Endothelial cell of umbilical vein (primary cell): ENCODE measurements at regions not wholly inside any gene's neighbourhood (a gene's known extent, or its start where the extent isn't known, plus 50 kb on each side); places are given as distances from the start of the nearest gene placed in this dataset.

Experiments used
- BruUV-seq: library from RNA; stranded (reverse); fragments of 400-500 nt; replicated peaks from 2 replicates; lab custom pipeline; 2021; lab: Mats Ljungman, UMichigan
- CTCF ChIA-PET: fragments of 300-600, 350-600 bp; sonication (Branson Sonifier 250); formaldehyde crosslinking; loops from one replicate; lab custom pipeline; 2021; ENCODE audit warnings: antibody characterized with exemption, inconsistent platforms; lab: Charles Lee
- POLR2A ChIA-PET: fragments of 300-600, 350-600 bp; sonication (Branson Sonifier 250); formaldehyde crosslinking; loops from one replicate; lab custom pipeline; 2021; ENCODE audit warnings: antibody characterized with exemption, inconsistent platforms; lab: Charles Lee
- DNase-seq: peaks from one replicate; pipeline ENCODE4 v3.0.0-alpha.2; 2011; ENCODE audit warnings: low read depth, low spot score
- FAIRE-seq: peaks from 2 replicates; lab custom pipeline; 2011; peaks lifted over from hg19 to GRCh38; lab: Jason Lieb, UNC
- H2AFZ ChIP-seq: 2 replicates; pipeline ENCODE4 v1.6.0; 2012; ENCODE audit warnings: low read depth, low read length, control low read depth, inconsistent platforms
- H3K27ac ChIP-seq: 2 replicates; pipeline ENCODE4 v1.5.1; 2011; ENCODE audit warnings: low read depth, mild to moderate bottlenecking, control low read depth, low read length, moderate library complexity; ENCODE audit not compliant: insufficient read depth
- H3K27me3 ChIP-seq, 2 experiments: 2 replicates each; pipeline versions ENCODE4 v1.6.0 to v1.6.1; 2011; ENCODE audit warnings: low read length in 2 of 2, mixed read lengths in 1 of 2; ENCODE audit not compliant: control insufficient read depth in 2 of 2, insufficient read depth in 2 of 2
- H3K36me3 ChIP-seq, 2 experiments: 2 replicates in 1 of 2; 3 replicates in 1 of 2; pipeline ENCODE4 v1.5.1; 2011; ENCODE audit warnings: low read length in 2 of 2, mild to moderate bottlenecking in 1 of 2, moderate library complexity in 1 of 2; ENCODE audit not compliant: control insufficient read depth in 2 of 2, insufficient read depth in 2 of 2; ENCODE audit errors: extremely low read depth in 1 of 2
- H3K4me1 ChIP-seq: 3 replicates; pipeline ENCODE4 v1.5.1; 2011; ENCODE audit warnings: mild to moderate bottlenecking, low read length; ENCODE audit not compliant: control insufficient read depth, insufficient read depth; ENCODE audit errors: extremely low read depth
- H3K4me2 ChIP-seq: 2 replicates; pipeline ENCODE4 v1.6.1; 2011; ENCODE audit warnings: low read length, control low read depth, mixed read lengths; ENCODE audit not compliant: insufficient read depth
- H3K4me3 ChIP-seq, 3 experiments: fragments of 200-600 bp in 1 of 3; sonication (generic), shearing (Covaris generic) in 1 of 3; replicated peaks in 1 of 3; 2 replicates each; pipeline ENCODE4 v1.5.1; 2011 to 2016; ENCODE audit warnings: control low read depth in 3 of 3, low read length in 3 of 3, mild to moderate bottlenecking in 2 of 3, inconsistent platforms in 1 of 3, low read depth in 1 of 3, moderate library complexity in 1 of 3; ENCODE audit not compliant: insufficient read depth in 1 of 3
- H3K79me2 ChIP-seq: 2 replicates; pipeline ENCODE4 v1.6.0; 2012; ENCODE audit warnings: low read length, inconsistent platforms; ENCODE audit not compliant: control insufficient read depth, insufficient read depth
- H3K9ac ChIP-seq: replicated peaks from 2 replicates; pipeline ENCODE3; 2011; ENCODE audit warnings: low read length, control low read depth; ENCODE audit not compliant: insufficient read depth; ENCODE audit errors: extremely low read depth
- H3K9me1 ChIP-seq: replicated peaks from 3 replicates; pipeline ENCODE4 v1.6.0; 2011; ENCODE audit warnings: mild to moderate bottlenecking, low read length; ENCODE audit not compliant: control insufficient read depth, insufficient read depth; ENCODE audit errors: extremely low read depth
- H3K9me3 ChIP-seq: replicated peaks from 2 replicates; pipeline ENCODE4 v1.5.1; 2012; ENCODE audit warnings: low read length, inconsistent platforms; ENCODE audit not compliant: control insufficient read depth, insufficient read depth
- H4K20me1 ChIP-seq: replicated peaks from 2 replicates; pipeline ENCODE3; 2011; ENCODE audit warnings: mild to moderate bottlenecking, low read length; ENCODE audit not compliant: control insufficient read depth, insufficient read depth; ENCODE audit errors: extremely low read depth
- CTCF ChIP-seq, 2 donors: IDR thresholded peaks; 1 replicate in 1 of 2; 2 replicates in 1 of 2; pipeline ENCODE4 v1.5.1; 2011; ENCODE audit warnings: low read length in 2 of 2, mild to moderate bottlenecking in 2 of 2, moderate library complexity in 2 of 2, control low read depth in 1 of 2, inconsistent platforms in 1 of 2, low read depth in 1 of 2; ENCODE audit not compliant: insufficient read depth in 1 of 2; ENCODE audit errors: extremely low read depth in 1 of 2
- EZH2 ChIP-seq: IDR thresholded peaks from 2 replicates; pipeline ENCODE4 v1.6.1; 2012; ENCODE audit warnings: borderline replicate concordance, low read depth, mild to moderate bottlenecking, moderate library complexity, low read length, inconsistent platforms; ENCODE audit not compliant: severe bottlenecking
- FOS ChIP-seq: IDR thresholded peaks from 2 replicates; pipeline ENCODE4 v1.6.1; 2011; ENCODE audit warnings: mild to moderate bottlenecking, low read length, moderate library complexity, borderline replicate concordance; ENCODE audit not compliant: insufficient read depth
- GATA2 ChIP-seq: IDR thresholded peaks from 2 replicates; pipeline ENCODE4 v1.7.0; 2011; ENCODE audit warnings: low read depth, mild to moderate bottlenecking, moderate library complexity, mixed read lengths, low read length; ENCODE audit not compliant: insufficient read length, insufficient read depth
- JUN ChIP-seq: IDR thresholded peaks from 2 replicates; pipeline ENCODE4 v1.6.1; 2011; ENCODE audit warnings: borderline replicate concordance, low read depth; ENCODE audit not compliant: insufficient read length, insufficient read depth
- MYC ChIP-seq: IDR thresholded peaks from one replicate; pipeline ENCODE4 v1.6.1; 2011; ENCODE audit warnings: mild to moderate bottlenecking, low read depth, low read length
- POLR2A ChIP-seq: IDR thresholded peaks from 2 replicates; pipeline ENCODE4 v1.6.1; 2012; ENCODE audit warnings: low read depth, mild to moderate bottlenecking, control low read depth, low read length
- POLR2AphosphoS5 ChIP-seq: IDR thresholded peaks from 2 replicates; pipeline ENCODE4 v1.6.1; 2012; ENCODE audit warnings: low read depth, mild to moderate bottlenecking, control low read depth, low read length, moderate library complexity; ENCODE audit not compliant: insufficient read depth
- dilution Hi-C: fragments of 300-500 bp; cut with MboI; formaldehyde crosslinking; loops from one replicate; pipeline ENCODE4 v1.15.0; 2019; ENCODE audit warnings: low sequenced_read_pairs; ENCODE audit not compliant: extremely low pct_ligation_motif_present
- intact Hi-C: fragments of 100-400 bp; cut with micrococcal nuclease; formaldehyde crosslinking; loops from one replicate; pipeline ENCODE4 v1.10.0; 2022
- TF ChIP-seq, protein P1 (sequence below): IDR thresholded peaks from 2 replicates; pipeline ENCODE4 v1.6.1; 2011; ENCODE audit not compliant: insufficient read depth, insufficient read length

DNA sequence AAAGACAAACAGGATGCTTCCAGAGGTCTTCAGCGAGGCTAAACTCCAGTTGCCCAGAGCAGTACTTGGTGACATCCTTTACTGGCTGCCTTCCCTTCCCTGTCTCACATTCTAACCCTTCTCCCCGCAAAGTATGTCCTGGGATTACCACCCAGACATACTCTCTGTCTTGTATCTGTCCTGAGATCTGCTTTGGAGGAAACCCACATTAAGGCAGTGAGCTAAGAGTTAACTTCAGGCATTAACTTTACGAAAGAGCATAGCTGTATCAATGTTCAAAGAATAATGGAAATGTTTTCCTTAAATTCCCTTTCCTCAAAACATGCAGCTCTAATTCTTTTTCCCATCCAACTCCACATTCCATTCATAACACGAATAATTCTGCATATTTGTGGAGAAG, 385.2 kb downstream of the NPIPA8 start:
- Histone ChIP-seq H3K36me3 (no peaks in the 10 kb centered on the region), H4K20me1 (no peaks in the 10 kb centered on the region), H2AFZ (no peak overlapping the region), H3K9me1 (no peaks in the 10 kb centered on the region), H3K27ac (no peak overlapping the region), H3K4me1 (no peaks in the 10 kb centered on the region), H3K27me3 (no peaks in the 10 kb centered on the region), H3K9ac (no peak overlapping the region), H3K79me2 (no peaks in the 10 kb centered on the region), H3K4me3 (no peak overlapping the region), H3K4me2 (no peak overlapping the region), H3K9me3 (no peaks in the 10 kb centered on the region)
- intact Hi-C loops: no loop called here
- FAIRE-seq (no peak), DNase-seq (no peak)
- POLR2A ChIA-PET: no interaction called here
- dilution Hi-C loops: no loop called here
- CTCF ChIA-PET: no interaction called here
- BruUV-seq: no TSS peak
- TF ChIP-seq MYC: no peak
- TF ChIP-seq JUN: no peak
- no peak for TF ChIP-seq POLR2AphosphoS5
- no peak for TF ChIP-seq CTCF (IDR thresholded peaks at IDR 0.05; ENCODE audit: extremely low read depth in 1 of 2, insufficient read depth in 1 of 2, low read depth in 1 of 2, low read length in 2 of 2)
- no peak for TF ChIP-seq FOS
- TF ChIP-seq GATA2: no peak
- TF ChIP-seq, protein P1, sequence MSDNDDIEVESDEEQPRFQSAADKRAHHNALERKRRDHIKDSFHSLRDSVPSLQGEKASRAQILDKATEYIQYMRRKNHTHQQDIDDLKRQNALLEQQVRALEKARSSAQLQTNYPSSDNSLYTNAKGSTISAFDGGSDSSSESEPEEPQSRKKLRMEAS: no peak
- no peak for TF ChIP-seq POLR2A
- TF ChIP-seq EZH2: no peak
